NOMO-1 treated with dmso at 0.1 percent for 144 hours (cell line): ENCODE measurements at regions not wholly inside any gene's neighbourhood (a gene's known extent, or its start where the extent isn't known, plus 50 kb on each side); places are given as distances from the start of the nearest gene placed in this dataset.

Experiments used
- DNase-seq: peaks from one replicate; lab custom pipeline; 2025; ENCODE audit not compliant: unreplicated experiment; lab: John Stamatoyannopoulos, UW

DNA sequence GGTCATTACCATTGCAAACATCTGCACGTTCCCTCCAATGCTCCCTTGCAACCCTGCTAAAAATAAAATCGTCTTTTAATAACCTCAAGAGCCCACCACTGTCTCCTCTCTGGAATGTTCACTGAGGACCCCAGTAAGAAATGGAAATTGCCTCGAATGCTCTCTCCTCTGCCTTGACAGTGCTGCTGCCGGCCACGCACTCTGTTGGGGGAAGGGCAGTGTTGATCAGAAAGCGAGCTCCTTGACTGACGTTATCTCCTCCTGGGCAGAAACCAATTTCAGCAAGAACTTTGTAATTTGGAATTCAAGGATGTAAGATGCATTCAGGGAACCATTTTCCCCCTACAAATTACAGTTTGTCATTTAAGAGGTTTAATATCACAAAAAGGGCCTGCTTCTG is 718.5 kb downstream of the UQCRFS1 start:
- no peak for DNase-seq

DNA sequence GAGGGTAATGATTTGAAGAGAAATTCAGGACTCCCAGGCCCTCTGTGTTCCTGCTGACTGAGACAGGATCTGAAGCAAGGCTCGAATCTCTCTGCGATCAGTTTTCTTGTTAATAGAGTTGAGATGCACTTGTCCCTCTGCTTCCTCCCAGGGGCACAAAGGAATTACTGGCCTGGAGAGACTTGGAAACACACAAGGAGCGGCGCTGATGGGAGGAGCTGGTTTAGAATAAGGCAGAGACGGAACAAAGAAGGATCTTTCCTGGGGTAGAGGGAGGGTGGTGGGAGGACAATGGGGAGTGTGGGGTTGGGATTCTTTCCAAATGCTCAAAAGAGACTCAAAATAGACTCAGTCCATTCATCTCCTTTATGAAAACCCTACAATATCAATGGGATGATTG is 719.1 kb downstream of the UQCRFS1 start:
- no peak for DNase-seq

DNA sequence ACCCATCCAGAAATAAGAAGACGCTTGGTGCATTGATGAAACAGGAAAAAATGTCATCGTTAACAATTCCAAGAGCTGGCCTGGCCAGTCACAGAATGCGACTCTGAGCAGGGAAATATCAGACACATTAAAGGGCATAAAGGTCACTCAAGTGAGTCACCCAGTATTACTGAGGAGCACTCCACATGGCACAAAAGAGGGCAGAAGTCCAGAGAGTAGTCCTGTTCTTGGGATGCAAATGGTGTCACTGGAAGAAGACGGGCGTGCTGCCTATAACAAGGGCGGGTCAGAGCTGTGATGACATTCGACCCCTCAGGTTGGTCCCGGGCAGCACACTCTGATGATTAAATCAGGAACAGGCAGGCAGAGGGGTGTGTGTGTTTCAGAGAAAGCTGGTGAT is 720.3 kb downstream of the UQCRFS1 start:
- DNase-seq: no peak

DNA sequence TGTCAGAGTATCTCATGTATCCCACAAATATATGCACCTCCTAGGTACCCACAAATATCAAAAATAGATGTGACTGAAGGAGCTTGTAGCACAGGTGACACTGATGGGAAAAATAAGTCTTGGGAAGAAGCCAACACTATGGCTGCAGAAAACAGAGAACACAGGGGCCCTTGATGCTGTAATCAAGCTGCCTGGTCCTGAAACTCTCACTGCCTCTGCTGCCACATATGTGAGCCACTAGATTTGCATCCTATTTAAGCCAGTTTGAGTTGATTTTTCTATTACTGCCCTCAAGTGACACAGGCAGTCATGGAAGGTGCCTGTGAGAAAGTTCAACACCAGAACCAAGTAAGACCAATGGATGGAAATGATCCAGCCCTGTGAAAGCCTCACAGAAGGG is 720.8 kb downstream of the UQCRFS1 start:
- DNase-seq: no peak

DNA sequence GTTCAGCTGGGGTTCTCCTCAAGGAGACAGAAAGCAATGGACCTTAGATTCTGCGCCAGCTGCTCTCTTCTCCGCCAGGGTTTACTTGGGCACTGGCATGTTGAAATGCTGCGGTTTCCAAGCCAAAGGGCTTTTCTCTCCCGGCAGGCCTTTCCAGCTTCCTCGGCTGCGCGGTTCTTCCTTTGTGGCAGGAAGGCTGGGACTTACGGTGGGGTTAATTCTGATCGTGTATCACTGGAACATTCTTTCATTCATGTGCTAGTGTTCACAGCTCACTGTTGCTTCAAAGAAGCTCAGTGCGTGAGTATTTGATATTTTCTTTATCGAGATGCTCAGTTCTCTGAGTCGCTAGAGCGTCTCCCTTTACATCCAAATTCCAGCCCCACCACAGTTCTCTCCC is 723.2 kb downstream of the UQCRFS1 start:
- no peak for DNase-seq

DNA sequence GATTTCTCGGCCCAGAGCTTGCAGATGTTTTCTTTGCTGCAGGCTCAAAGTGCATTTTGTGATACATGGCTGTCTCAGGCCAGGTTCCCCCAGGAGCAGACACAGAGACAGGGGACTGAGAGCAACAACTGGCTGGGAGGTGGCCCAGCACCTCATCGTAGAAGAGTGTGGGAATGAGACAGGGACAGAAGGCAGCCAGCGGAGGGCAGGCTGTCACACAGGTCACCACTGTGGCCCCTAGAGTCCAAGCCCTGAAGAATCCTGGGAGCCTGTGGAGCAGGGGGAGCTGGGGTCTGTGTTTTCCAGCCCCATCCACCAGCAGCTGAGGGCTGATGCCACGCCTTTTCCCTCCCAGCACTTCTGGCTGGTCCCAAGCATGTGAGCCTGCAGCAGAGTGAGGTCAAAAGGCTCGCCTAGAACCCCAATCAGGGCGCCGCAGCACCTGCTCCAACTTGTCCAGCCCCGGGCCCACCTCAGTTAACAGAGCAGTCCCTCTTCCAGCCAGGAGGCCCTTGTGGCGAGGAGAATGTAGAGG is 723.8 kb downstream of the UQCRFS1 start:
- no peak for DNase-seq

DNA sequence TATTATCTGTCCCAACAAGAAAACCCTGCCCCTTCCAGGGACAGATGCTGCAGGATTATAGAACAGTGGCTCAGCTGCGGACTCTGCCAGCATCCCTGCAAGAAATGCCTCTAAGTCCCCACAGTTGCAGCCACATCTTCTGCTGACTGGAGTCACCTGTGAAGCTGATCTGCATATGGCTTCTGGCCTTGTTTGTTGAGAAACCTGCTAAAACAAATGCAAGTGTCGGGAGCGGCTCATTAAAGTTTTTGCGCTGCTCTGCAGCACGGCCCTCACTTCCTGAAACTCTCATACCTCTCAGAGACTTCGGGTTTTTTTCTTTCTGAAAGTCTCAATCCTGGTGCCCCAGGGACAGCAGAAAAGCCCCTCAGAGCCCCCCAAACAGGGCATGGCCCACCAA is 725.0 kb downstream of the UQCRFS1 start:
- DNase-seq: no peak

DNA sequence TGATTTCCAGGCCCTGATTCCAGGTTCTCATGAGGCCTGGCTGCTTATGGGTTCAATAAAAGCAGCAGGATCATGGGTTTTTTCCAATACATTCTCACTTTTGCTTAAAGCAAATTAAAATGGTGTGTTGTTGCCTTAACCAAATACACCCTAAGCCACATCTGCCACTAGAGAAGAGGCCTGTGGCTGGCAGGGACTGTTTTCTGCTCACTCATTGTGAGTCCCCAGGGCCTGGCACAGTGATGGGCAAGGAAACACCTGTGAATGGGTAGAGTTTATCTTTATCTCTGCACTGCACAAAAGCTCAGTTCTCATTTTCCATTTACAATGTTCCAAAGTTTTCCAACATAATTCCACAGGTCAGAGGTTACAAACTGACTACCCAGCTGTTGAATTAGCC is 726.0 kb downstream of the UQCRFS1 start:
- no peak for DNase-seq

DNA sequence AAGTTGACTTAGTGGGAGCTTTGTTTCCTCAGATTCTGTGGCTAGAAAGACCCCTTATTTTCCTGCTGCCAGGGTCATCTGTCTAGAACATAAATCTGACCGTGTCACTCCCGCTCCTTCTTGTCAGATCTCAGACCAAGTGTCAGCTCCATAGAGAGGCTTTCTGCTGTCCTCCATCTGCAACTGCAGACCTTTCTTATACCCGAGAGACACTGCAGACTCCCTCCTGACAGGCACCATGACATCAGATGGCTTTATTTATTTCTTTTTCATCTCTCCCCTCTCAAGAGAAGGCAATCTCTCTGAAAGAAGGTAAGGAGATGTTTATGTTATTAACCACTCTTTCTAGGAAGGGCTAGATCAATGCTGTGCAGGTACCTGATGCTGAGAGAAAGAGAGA is 726.5 kb downstream of the UQCRFS1 start:
- no peak for DNase-seq

DNA sequence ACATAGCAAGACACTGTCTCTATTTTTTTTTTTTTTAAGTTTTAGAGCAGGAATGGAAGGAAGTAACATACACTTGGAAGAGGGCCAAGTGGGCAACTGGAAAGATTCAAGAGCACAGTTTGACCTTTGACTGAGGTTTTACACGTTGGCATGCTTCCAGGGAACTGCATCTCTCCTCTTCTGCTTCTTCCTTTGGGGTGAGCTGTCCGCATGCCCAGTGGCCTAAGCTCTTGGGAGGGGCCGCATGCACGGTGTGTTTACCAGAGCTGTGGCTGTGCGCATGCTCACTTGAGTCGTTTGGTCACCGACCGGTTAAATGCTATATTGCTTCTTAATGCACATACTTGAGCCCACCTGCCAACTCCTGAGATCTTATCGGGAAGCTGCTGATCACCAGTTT is 727.7 kb downstream of the UQCRFS1 start:
- no peak for DNase-seq

DNA sequence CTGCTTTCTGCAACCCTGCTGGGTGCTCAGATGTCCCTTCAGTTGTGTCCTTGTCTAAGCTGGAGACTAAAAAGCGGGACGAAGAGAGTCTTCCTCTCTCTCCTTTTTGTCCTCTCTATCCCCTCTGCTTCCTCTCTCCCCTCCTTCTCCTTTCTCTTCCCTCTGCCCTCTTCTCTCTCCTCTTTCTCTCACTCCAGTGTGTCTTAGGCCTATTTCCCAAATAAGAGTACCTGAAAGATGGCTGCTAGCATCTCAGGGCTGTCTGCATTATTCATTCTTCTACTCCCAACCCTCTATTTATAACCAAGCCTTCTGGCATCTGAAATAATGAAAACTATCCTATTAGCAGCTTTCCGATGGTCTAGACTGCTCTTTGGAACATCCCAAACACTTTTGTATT is 729.8 kb downstream of the UQCRFS1 start:
- DNase-seq: no peak

DNA sequence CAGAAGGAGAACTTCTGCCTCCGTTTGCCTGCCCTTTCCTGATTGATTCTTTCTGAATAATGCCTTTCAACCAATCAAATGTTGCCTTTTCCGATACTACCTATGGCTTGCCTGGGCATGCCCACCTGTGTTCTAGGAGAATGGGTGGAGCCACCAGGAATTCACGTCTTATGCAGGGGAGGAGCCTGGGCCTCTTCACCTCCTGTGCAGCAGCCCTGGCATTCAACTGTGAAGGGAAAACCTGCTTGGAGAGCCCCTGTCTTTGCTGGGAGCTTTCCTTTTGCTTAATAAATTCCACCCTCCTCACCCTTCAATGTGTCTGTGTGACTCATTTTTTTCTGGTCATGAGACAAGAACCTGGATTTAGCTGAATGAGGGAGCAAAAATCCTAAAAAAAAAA is 730.7 kb downstream of the UQCRFS1 start:
- no peak for DNase-seq

DNA sequence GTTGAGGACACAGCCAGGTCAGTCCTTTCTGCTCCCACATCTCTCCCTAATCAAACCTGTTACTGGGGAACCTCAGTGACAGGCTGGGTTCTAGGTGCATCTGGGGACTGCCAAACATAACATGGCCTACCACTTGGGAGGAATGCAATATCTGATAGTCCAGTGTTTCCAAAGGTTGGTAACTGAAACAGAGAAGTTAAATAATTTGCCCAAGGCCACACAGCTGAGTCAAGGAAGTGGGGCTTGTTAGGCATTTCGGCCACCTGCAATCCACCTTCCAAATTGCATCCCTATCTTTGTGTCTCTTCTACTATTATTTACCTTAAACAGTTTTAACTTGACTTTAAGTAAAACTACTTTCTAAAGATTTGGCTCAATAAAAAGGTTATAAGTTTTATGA is 731.3 kb downstream of the UQCRFS1 start:
- DNase-seq: no peak

DNA sequence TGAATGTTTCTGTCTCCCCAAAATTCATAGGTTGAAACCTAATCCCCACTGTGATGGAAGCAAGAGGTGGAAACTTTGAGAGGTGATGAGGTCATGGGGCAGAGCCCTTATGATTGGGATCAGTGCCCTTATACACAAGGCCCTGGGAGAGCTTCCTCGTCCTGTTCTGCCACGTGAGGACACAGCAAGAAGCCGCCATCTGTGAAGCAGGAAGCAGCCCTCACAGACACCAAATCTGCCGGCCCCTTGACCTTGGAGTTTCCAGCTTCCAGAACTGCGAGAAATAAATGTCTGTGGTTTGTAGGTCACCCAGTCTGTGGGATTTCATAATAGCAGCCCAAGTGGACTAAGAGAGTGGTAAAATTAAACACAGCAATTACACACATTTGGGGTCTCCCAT is 737.4 kb downstream of the UQCRFS1 start:
- no peak for DNase-seq

DNA sequence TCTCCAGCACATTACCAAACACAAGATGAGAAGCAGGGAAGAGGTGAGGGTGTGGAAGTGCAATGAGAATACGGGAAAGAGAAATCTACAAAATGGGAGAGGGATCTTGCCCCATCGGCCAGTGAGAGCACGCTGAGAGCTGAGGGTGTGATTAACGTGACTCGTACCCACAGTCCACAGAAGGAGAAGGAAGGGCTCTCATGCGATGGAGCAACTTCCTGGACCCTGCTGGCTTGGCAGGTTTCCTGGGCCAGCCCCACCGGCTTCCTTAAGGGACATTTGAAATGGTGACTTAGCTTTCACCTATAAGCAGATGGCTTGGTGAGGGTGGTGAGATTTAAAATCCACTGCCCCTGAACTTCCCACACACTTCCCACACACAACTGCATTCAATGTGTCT is 740.1 kb downstream of the UQCRFS1 start:
- DNase-seq: no peak

DNA sequence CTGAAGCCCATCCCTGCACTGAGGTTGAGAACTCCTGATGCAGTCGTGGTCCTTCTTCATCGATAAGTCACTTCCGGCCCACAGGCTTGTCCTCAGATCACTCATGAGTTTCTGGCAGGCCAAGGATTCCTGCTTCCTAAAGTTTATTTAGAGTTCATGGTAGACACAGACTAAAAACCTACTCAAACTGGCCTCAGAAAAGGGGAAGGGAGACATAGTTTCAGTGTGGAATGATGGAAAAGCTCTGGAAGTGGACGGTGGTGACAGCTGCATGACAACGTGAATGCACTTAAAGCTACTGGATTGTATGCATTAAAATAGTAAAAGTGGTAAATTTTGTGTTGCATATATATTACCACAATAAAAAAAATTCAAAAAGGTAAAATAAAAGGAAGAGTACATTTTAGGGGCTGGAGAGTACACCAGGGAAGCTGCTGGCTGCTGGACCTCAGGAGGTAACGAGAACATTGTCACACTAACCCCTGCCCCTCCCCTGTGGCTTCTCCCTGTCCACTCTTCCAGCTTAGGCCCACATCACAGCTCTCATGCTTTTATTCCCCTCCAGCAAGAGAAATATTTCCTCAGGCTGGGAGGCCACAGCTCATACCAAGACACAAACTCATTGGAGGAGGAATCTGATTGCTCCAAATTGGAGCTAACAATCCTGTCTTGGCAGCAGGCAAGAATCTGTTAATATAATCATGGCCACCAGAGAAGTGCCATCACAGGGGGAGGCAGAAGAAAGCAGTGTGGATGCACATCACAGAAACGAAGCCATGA is 741.0 kb downstream of the UQCRFS1 start:
- no peak for DNase-seq

DNA sequence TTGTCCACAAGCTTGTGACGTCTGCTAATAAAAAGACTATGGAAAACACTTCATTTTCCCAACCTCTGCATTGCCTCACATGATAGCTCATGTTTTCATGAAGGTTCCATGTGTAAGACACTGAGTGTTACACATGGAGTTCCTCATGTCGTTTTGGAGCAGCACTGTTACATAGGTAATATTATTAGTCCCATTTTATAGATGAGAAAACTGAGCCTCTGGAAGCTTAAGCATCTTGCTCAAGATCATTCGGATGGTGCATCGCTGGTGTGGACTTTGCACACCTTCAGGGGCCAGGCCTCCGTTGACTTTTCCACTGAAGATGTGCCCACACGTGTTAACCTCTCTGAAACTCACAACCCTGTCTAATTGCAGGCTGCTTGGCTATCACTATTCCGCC is 743.4 kb downstream of the UQCRFS1 start:
- DNase-seq: no peak

DNA sequence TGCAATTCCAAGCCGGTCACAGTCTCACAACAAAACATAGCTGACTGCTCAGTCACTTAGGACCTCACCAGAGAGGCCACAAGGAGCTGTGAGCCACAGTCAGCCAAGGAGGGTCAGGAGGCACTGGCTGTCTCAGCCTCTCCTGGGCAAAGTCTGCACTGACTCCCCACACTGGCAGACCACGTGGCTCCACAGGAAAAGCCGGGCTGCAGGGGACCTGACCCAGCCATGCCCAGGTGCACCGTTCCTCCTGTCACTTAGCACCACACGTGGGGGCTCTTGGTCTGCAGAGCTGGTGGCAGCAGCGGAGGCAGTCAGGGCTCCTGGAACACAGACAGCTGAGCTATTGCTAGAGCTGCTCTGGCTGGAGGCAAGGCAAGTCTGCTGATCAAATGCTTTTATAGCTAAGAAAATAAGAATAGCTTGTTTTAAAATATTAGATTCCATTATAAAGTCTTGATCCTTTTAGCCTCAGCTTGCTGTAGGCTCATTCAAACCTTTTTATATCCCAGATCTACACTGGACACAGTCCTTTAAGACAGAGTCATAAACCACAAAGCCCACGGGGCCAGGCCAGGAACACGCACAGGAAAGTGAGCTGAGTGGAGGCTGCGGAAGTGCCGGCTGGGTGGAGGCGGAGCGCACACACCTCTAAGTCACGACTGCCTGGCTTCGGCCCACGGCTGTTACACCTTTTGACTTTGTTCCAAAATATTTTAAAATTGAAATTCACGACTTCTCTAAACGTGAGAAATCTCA is 744.1 kb downstream of the UQCRFS1 start:
- DNase-seq: no peak

DNA sequence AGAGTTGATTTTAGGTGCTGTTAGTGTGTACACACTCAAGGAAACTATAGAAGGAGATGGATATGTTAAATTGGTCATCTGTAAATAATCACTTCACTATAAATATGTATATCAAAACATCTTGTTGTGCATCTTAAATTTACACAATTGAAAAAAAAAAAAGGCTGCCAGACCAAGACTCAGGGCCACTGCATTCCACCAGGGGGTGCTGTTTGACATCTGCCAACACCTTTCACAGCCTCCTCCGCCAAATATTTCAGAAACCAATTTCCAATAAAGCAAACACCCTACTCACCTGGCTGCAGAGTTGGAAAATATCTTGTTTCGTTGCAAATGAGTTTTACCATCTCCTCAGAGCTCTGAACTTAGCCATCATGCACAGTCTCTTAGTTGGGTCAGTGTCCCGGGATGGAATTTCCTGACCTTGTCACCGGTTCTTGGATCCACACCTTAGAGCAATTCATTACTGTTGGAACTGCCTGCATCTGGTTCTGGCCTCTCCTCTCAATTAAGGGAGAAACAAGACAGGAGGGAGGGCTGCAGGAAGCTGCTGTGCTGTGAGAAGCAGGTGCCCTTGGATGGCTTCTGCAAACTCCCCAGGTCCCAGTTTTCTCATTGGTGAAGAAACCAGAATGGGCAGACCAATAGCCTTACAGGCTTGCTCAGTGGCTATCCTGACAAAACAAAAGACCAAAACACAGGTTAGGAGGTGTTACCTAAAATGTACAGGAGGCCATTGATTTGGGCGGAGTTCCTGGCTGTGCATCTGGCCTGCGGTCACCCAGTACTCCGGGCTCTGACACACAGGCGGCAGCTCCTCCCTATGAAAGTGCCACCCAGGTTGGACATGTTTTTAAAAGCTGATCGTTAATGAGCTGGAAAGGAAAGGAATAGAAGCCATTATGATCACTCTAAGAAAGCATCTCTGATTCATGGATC is 746.6 kb downstream of the UQCRFS1 start:
- no peak for DNase-seq

DNA sequence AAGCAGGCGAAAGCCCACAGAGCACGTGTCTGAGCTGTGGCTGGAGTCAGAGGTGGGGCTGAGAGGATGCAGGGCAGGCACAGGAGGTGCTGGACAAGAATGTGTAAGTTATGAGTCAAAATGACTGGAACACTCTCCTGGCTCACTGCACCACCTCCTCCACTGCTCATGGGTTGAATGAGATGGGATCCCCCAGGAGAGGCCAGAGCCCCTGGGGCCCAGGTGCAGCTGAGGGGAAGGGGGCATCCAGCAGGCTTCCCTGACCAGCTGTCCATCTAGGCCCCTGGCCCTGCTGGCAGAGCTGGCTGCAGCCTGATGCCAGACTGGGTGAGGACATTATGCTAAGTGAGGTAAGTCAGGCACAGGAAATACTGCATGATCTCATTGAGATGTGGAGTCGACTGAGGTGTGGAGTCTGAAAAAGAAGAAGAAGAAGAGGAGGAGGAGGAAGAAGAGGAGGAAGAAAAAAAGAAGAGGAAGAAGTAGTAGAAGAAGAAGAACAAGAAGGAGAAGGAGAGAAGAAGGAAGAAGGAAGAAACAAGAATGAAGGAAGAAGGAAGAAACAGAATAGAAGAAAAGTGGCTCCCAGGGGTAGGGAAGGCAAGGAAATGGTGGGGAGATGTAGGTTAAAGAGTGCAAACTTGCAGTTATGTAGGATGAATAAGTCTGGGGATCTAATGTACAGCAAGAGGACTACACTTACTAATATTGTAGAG is 747.4 kb downstream of the UQCRFS1 start:
- no peak for DNase-seq
